Thyroid gland (tissue), 4 donors: ENCODE measurements at regions not wholly inside any gene's neighbourhood (a gene's known extent, or its start where the extent isn't known, plus 50 kb on each side); places are given as distances from the start of the nearest gene placed in this dataset.

Experiments used
- DNase-seq, 2 donors: peaks; one replicate each; pipeline ENCODE4 v3.0.0-alpha.2; 2019
- H3K27ac ChIP-seq, 3 donors: fragments of 200-600 bp; sonication (generic); 1 replicate in 2 of 3; 2 replicates in 1 of 3; pipeline ENCODE4 v1.5.1; 2016 to 2019; ENCODE audit warnings: mild to moderate bottlenecking in 1 of 3, moderate library complexity in 1 of 3
- H3K27me3 ChIP-seq: fragments of 200-600 bp; sonication (generic); one replicate; pipeline ENCODE4 v1.5.1; 2019
- H3K36me3 ChIP-seq, 2 donors: fragments of 200-600 bp; sonication (generic); one replicate each; pipeline ENCODE4 v1.5.1; 2016 to 2019
- H3K4me1 ChIP-seq, 2 donors: fragments of 200-600 bp; sonication (generic); one replicate each; pipeline ENCODE4 v1.5.1; 2017 to 2019
- H3K4me3 ChIP-seq, 3 donors: fragments of 200-600 bp; sonication (generic); replicated peaks in 1 of 3; 1 replicate in 2 of 3; 2 replicates in 1 of 3; pipeline ENCODE4 v1.5.1; 2016; ENCODE audit warnings: mild to moderate bottlenecking in 1 of 3
- H3K9me3 ChIP-seq: fragments of 200-600 bp; sonication (generic); one replicate; pipeline ENCODE4 v1.5.1; 2017
- POLR2A ChIP-seq, 2 donors: fragments of 450-650 bp; IDR thresholded peaks; one replicate each; pipeline ENCODE4 v1.6.1; 2017; ENCODE audit warnings: antibody characterized with exemption in 2 of 2, mild to moderate bottlenecking in 2 of 2, moderate library complexity in 1 of 2
- WGBS, 2 donors: methylation state at CpG; one replicate each; pipeline ENCODE4 v1.1.5; 2017; 5-methylcytosine and 5-hydroxymethylcytosine counted together
- intact Hi-C: fragments of 100-400 bp; cut with DNase I; formaldehyde crosslinking; loops from one replicate; pipeline ENCODE4 v1.15.1; 2023
- TF ChIP-seq, protein P1 (sequence below), 6 experiments: fragments of 200-600 bp in 3 of 6; fragments of 450-650 bp in 3 of 6; sonication (generic) in 3 of 6; IDR thresholded peaks; one replicate each; pipeline ENCODE4 v1.5.1; 2016 to 2019; ENCODE audit warnings: antibody characterized with exemption in 6 of 6, mild to moderate bottlenecking in 2 of 6, inconsistent platforms in 1 of 6, moderate library complexity in 1 of 6

DNA sequence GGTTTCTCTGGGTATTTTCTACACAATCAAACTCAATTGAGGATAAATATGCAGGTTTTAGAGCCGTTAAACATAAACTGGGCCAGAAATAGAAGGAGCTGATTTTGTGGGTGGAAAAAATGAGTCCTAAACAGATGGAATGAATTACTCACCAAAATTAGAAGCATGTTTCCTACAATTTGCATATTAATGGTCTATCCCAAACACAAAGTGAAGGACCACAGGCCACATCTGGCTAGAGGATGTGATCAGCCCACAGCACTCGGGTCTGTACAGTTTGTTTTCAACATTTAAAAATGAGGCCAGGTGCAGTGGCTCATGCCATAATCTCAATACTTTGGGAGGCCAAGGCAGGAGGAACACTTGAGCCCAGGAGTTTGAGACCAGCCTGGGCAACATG lies 296.3 kb downstream of the PREX1 start:
- intact Hi-C loops: no loop called here
- H3K9me3 ChIP-seq: no peaks in the 10 kb centered on the region
- no peak overlapping the region for H3K4me3 ChIP-seq
- H3K4me1 ChIP-seq: no peaks in the 10 kb centered on the region
- no peaks in the 10 kb centered on the region for H3K27me3 ChIP-seq
- TF ChIP-seq POLR2A (IDR thresholded peaks at IDR 0.05): no peak
- TF ChIP-seq, protein P1, sequence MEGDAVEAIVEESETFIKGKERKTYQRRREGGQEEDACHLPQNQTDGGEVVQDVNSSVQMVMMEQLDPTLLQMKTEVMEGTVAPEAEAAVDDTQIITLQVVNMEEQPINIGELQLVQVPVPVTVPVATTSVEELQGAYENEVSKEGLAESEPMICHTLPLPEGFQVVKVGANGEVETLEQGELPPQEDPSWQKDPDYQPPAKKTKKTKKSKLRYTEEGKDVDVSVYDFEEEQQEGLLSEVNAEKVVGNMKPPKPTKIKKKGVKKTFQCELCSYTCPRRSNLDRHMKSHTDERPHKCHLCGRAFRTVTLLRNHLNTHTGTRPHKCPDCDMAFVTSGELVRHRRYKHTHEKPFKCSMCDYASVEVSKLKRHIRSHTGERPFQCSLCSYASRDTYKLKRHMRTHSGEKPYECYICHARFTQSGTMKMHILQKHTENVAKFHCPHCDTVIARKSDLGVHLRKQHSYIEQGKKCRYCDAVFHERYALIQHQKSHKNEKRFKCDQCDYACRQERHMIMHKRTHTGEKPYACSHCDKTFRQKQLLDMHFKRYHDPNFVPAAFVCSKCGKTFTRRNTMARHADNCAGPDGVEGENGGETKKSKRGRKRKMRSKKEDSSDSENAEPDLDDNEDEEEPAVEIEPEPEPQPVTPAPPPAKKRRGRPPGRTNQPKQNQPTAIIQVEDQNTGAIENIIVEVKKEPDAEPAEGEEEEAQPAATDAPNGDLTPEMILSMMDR (IDR thresholded peaks at IDR 0.05): no peak
- DNase-seq: no peak
- no peak overlapping the region for H3K27ac ChIP-seq
- 59 to 69% methylated on average over 2 of the region's 2 CpGs for WGBS, 2 donors
- no peaks in the 10 kb centered on the region for H3K36me3 ChIP-seq

DNA sequence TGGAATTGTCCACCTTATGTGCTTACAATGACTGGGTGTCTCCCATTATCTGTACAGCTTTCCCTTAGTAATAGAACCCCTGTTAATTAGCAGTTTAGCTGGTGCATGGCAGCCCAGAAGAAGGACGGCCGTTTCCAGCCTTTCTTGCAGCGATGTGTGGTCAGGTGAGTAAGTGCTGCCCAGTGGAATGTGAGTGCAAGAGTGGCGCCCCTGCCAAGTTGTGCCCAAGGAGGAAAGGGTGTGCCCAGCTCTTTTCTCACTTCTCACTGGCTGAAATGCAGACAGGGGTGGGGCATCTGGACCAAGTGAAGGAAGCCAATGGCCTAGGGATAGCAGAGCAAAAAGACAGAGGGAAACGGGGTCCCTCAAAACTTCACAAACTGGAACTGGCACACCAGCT lies 296.8 kb downstream of the PREX1 start:
- DNase-seq: peak; percentile 10 to 55
- no peak overlapping the region for H3K27ac ChIP-seq
- H3K36me3 ChIP-seq: no peaks in the 10 kb centered on the region
- intact Hi-C loops: no loop called here
- TF ChIP-seq, protein P1 (IDR thresholded peaks at IDR 0.05): no peak
- TF ChIP-seq POLR2A (IDR thresholded peaks at IDR 0.05): no peak
- no peaks in the 10 kb centered on the region for H3K27me3 ChIP-seq
- no peak overlapping the region for H3K4me3 ChIP-seq
- no peaks in the 10 kb centered on the region for H3K4me1 ChIP-seq
- 50 to 51% methylated on average over 5 of the region's 5 CpGs for WGBS, 2 donors
- H3K9me3 ChIP-seq: no peaks in the 10 kb centered on the region

DNA sequence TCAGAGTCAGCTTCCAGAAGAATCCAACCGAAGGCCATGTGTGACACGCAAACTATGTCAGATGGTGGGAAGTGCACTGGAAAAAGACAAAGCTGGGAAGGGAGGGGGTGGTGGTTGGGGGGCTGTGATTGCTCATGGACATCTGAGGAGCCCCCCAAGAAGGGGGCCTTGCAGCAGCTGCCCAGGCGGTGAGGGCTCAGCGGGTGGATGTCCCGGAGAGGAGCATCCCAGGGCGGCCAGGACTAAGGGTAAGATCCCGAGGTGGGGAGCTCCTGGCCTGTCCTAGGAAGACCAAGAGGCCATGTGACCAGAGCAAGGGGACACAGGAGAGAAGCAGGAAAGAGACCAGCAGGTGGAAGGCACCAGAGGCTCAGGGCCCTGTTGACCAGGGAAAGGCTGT lies 299.5 kb downstream of the PREX1 start:
- DNase-seq: no peak
- Histone ChIP-seq H3K36me3 (no peaks in the 10 kb centered on the region), H3K4me1 (no peaks in the 10 kb centered on the region), H3K4me3 (no peak overlapping the region), H3K27ac (no peak overlapping the region), H3K27me3 (no peaks in the 10 kb centered on the region), H3K9me3 (no peaks in the 10 kb centered on the region)
- whole genome bisulfite sequencing, 2 donors: 91 to 97% methylated on average over 7 of the region's 7 CpGs
- intact Hi-C loops: no loop called here
- TF ChIP-seq, protein P1 (IDR thresholded peaks at IDR 0.05): no peak

DNA sequence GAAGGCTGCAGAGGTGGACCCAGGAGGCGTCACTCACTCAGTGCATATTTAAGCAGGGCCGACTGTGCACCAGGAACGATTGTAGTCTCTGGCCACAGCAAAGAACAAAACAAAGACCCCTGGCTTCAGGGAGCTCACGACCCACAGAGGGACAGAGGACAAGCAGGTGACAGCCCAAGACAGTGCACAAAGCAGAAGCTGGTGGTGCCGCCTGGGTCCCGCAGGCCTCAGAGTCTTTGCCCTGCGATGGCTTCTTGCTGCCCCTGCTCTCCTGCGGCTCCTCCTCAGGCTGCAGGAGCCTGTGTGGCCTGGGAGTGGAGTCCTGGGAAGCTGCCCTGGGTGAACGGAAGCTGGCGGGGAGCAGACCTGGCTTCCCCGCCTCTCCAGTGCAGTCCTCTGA lies 300.0 kb downstream of the PREX1 start:
- no peak overlapping the region for H3K27ac ChIP-seq
- intact Hi-C loops: no loop called here
- 69 to 71% methylated on average over 9 to 11 of the region's 11 CpGs for WGBS, 2 donors

DNA sequence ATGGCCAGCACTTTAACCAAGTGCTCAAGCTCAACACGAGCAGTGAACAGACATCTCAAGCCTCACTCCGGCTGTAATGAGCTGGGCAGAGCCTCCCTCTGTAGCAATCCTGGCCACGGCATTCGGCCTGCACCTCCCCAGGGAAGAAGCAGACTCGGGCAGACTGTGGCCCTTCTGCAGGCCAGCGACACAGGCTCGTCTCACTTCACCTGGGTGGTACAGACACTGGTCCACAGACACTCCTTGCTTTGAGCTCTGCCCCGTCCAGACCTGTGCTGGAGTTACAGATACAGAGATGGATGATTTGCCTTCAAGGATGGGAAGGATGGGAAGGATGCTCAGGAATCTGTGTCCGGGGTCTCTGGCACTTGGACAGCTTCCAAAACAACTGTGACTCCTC lies 300.9 kb downstream of the PREX1 start:
- Histone ChIP-seq H3K27ac (no peak overlapping the region), H3K4me1 (no peaks in the 10 kb centered on the region), H3K9me3 (no peaks in the 10 kb centered on the region), H3K4me3 (no peak overlapping the region), H3K36me3 (no peaks in the 10 kb centered on the region), H3K27me3 (no peaks in the 10 kb centered on the region)
- TF ChIP-seq, protein P1 (IDR thresholded peaks at IDR 0.05): no peak
- TF ChIP-seq POLR2A (IDR thresholded peaks at IDR 0.05): no peak
- WGBS, 2 donors: 72 to 76% methylated on average over 5 to 8 of the region's 9 CpGs
- no peak for DNase-seq
- intact Hi-C loops: no loop called here

More for the DNA sequence above, 300.0 kb downstream of the PREX1 start:
- no peaks in the 10 kb centered on the region for H3K4me1 ChIP-seq
- no peaks in the 10 kb centered on the region for H3K9me3 ChIP-seq
- no peak for DNase-seq
- no peaks in the 10 kb centered on the region for H3K27me3 ChIP-seq
- no peak overlapping the region for H3K4me3 ChIP-seq
- TF ChIP-seq, protein P1 (IDR thresholded peaks at IDR 0.05): no peak
- TF ChIP-seq POLR2A (IDR thresholded peaks at IDR 0.05): no peak
- no peaks in the 10 kb centered on the region for H3K36me3 ChIP-seq
